Panc1 (cell line): ENCODE measurements at regions not wholly inside any gene's neighbourhood (a gene's known extent, or its start where the extent isn't known, plus 50 kb on each side); places are given as distances from the start of the nearest gene placed in this dataset.

Experiments used
- ATAC-seq: fragments of 200-7000 bp; cut with Tn5 transposase; 2 replicates; pipeline ENCODE4 v1.9.1; 2020; ENCODE audit warnings: mild to moderate bottlenecking, moderate library complexity
- BruUV-seq: library from RNA; stranded (reverse); fragments of 400-500 nt; replicated peaks from 2 replicates; lab custom pipeline; 2021; lab: Mats Ljungman, UMichigan
- CTCF ChIA-PET: fragments of 300-600 bp; sonication (Branson Sonifier 250); formaldehyde crosslinking; loops from one replicate; lab custom pipeline; 2022; ENCODE audit warnings: antibody characterized with exemption; lab: Charles Lee
- POLR2A ChIA-PET: fragments of 300-600 bp; sonication (Branson Sonifier 250); formaldehyde crosslinking; loops from one replicate; lab custom pipeline; 2022; ENCODE audit warnings: antibody characterized with exemption; lab: Charles Lee
- DNase-seq: peaks from one replicate; pipeline ENCODE4 v3.0.0-alpha.2; 2010; ENCODE audit warnings: low read depth, low spot score
- H3K27ac ChIP-seq: 2 replicates; pipeline ENCODE4 v1.5.1; 2011; ENCODE audit warnings: mild to moderate bottlenecking, low read length, inconsistent platforms
- H3K27me3 ChIP-seq: fragments of 200-500 bp; sonication (Bioruptor generic); 2 replicates; pipeline ENCODE4 v1.6.0; 2014; ENCODE audit warnings: low read length, inconsistent platforms; ENCODE audit not compliant: control insufficient read depth, insufficient read depth
- H3K36me3 ChIP-seq: fragments of 200-500 bp; sonication (Bioruptor generic); 2 replicates; pipeline ENCODE4 v1.5.1; 2014; ENCODE audit warnings: inconsistent platforms, mild to moderate bottlenecking, low read length, moderate library complexity; ENCODE audit not compliant: control insufficient read depth, insufficient read depth
- H3K4me1 ChIP-seq: 2 replicates; pipeline ENCODE4 v1.5.1; 2011; ENCODE audit warnings: inconsistent platforms, mild to moderate bottlenecking, low read length, moderate library complexity; ENCODE audit not compliant: control insufficient read depth, insufficient read depth
- H3K4me3 ChIP-seq, 2 experiments: 2 replicates each; pipeline ENCODE4 v1.5.1; 2011 to 2012; ENCODE audit warnings: low read depth in 2 of 2, low read length in 2 of 2, mild to moderate bottlenecking in 2 of 2, inconsistent platforms in 1 of 2, moderate library complexity in 1 of 2
- H3K9me3 ChIP-seq: fragments of 200-500 bp; sonication (Bioruptor generic); 2 replicates; pipeline ENCODE4 v1.5.1; 2014; ENCODE audit warnings: low read depth, mild to moderate bottlenecking, inconsistent platforms, low read length, moderate library complexity; ENCODE audit not compliant: control insufficient read depth, insufficient read depth
- POLR2AphosphoS5 ChIP-seq: IDR thresholded peaks from 2 replicates; pipeline ENCODE4 v1.6.1; 2012; ENCODE audit warnings: mild to moderate bottlenecking, low read depth, low read length, moderate library complexity
- SIN3A ChIP-seq: IDR thresholded peaks from 2 replicates; pipeline ENCODE4 v1.6.1; 2012; ENCODE audit warnings: low read depth, mild to moderate bottlenecking, low read length, moderate library complexity, borderline replicate concordance; ENCODE audit not compliant: insufficient read depth
- TCF7L2 ChIP-seq: IDR thresholded peaks from 2 replicates; pipeline ENCODE4 v1.6.1; 2011; ENCODE audit warnings: mild to moderate bottlenecking, low read depth, low read length, inconsistent platforms
- in situ Hi-C: cut with HindIII; loops from 2 replicates; pipeline ENCODE4 v1.10.0; 2016; ENCODE audit warnings: low sequenced_read_pairs, low pct_unique_long_range_greater_than_20kb
- intact Hi-C: fragments of 100-400 bp; cut with micrococcal nuclease; formaldehyde crosslinking; loops from one replicate; pipeline ENCODE4 v1.10.0; 2022; ENCODE audit not compliant: unreplicated experiment
- TF ChIP-seq, protein P1 (sequence below), 2 experiments: IDR thresholded peaks; 2 replicates each; pipeline ENCODE4 v1.6.1; 2011 to 2012; ENCODE audit warnings: low read depth in 2 of 2, control low read depth in 1 of 2, low read length in 1 of 2, mild to moderate bottlenecking in 1 of 2, moderate library complexity in 1 of 2; ENCODE audit not compliant: insufficient read depth in 1 of 2
- TF ChIP-seq, protein P2 (sequence below): fragments of 450-650 bp; IDR thresholded peaks from 2 replicates; pipeline ENCODE4 v1.5.1; 2017; ENCODE audit warnings: mild to moderate bottlenecking

DNA sequence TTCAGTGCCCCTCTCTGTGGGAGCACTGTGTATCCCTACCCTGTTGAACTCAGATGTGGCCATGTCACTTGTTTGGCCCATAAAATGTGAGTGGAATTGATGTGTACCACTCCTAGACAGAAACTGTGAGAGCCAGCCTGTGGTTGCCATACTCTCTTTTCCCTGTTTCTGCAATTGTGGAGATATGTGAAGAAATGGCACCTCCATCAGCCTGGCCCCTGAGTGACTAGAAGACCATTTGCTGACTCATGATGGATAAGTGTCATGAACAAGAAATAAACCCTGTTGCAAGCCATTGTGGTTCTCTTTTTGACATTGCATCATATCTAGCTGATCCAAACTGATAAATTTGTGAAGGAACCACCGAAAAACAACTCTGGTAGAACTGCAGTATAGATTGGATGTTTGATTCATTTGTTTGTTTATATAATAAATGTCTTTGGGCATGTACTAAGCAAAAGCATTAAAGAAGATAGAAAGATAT is 193.7 kb upstream of the FOXN2 start:
- DNase-seq, result no peak
- intact Hi-C loops, result no loop called here
- TF ChIP-seq SIN3A, result no peak
- TF ChIP-seq POLR2AphosphoS5, result no peak
- TF ChIP-seq, protein P1, sequence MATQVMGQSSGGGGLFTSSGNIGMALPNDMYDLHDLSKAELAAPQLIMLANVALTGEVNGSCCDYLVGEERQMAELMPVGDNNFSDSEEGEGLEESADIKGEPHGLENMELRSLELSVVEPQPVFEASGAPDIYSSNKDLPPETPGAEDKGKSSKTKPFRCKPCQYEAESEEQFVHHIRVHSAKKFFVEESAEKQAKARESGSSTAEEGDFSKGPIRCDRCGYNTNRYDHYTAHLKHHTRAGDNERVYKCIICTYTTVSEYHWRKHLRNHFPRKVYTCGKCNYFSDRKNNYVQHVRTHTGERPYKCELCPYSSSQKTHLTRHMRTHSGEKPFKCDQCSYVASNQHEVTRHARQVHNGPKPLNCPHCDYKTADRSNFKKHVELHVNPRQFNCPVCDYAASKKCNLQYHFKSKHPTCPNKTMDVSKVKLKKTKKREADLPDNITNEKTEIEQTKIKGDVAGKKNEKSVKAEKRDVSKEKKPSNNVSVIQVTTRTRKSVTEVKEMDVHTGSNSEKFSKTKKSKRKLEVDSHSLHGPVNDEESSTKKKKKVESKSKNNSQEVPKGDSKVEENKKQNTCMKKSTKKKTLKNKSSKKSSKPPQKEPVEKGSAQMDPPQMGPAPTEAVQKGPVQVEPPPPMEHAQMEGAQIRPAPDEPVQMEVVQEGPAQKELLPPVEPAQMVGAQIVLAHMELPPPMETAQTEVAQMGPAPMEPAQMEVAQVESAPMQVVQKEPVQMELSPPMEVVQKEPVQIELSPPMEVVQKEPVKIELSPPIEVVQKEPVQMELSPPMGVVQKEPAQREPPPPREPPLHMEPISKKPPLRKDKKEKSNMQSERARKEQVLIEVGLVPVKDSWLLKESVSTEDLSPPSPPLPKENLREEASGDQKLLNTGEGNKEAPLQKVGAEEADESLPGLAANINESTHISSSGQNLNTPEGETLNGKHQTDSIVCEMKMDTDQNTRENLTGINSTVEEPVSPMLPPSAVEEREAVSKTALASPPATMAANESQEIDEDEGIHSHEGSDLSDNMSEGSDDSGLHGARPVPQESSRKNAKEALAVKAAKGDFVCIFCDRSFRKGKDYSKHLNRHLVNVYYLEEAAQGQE (IDR thresholded peaks at IDR 0.05; ENCODE audit: insufficient read depth in 1 of 2, low read depth in 2 of 2, low read length in 1 of 2), result no peak
- no peak for TF ChIP-seq TCF7L2
- TF ChIP-seq, protein P2, sequence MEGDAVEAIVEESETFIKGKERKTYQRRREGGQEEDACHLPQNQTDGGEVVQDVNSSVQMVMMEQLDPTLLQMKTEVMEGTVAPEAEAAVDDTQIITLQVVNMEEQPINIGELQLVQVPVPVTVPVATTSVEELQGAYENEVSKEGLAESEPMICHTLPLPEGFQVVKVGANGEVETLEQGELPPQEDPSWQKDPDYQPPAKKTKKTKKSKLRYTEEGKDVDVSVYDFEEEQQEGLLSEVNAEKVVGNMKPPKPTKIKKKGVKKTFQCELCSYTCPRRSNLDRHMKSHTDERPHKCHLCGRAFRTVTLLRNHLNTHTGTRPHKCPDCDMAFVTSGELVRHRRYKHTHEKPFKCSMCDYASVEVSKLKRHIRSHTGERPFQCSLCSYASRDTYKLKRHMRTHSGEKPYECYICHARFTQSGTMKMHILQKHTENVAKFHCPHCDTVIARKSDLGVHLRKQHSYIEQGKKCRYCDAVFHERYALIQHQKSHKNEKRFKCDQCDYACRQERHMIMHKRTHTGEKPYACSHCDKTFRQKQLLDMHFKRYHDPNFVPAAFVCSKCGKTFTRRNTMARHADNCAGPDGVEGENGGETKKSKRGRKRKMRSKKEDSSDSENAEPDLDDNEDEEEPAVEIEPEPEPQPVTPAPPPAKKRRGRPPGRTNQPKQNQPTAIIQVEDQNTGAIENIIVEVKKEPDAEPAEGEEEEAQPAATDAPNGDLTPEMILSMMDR, result no peak
- H3K36me3 ChIP-seq, result no peaks in the 10 kb centered on the region
- no peak overlapping the region for H3K4me3 ChIP-seq
- POLR2A ChIA-PET, result no interaction called here
- H3K4me1 ChIP-seq, result no peaks in the 10 kb centered on the region
- no peaks in the 10 kb centered on the region for H3K27me3 ChIP-seq
- BruUV-seq, result no TSS peak
- no peaks in the 10 kb centered on the region for H3K9me3 ChIP-seq
- CTCF ChIA-PET, result no interaction called here
- no peak for ATAC-seq
- in situ Hi-C loops, result no loop called here
- H3K27ac ChIP-seq, result no peak overlapping the region

DNA sequence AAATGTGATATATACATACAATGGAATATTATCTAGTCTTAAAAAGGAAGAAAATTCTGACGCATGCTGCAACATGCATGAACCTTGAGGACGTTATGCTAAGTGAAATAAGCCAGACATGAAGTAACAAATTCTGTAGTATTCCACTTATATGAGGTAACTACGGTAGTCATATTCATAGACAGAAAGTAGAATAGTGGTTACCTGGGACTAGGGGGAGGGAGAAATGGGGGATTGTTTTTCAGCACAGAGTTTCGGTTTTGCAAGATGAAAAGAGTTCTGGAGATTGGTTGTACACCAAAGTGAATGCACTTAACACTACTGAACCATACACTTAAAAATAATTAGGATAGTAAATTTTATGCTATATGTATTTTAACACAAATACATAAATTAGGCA is 192.3 kb upstream of the FOXN2 start:
- no peak overlapping the region for H3K4me3 ChIP-seq
- 0 out of 2 replicates have a peak, but pooled peaks cover 3% of the 10 kb centered on the region for H3K27me3 ChIP-seq
- H3K36me3 ChIP-seq, result no peaks in the 10 kb centered on the region
- no TSS peak for BruUV-seq
- ATAC-seq (no peak), DNase-seq (no peak)
- POLR2A ChIA-PET, result no interaction called here
- CTCF ChIA-PET, result no interaction called here
- no peaks in the 10 kb centered on the region for H3K4me1 ChIP-seq
- intact Hi-C loops, result no loop called here
- TF ChIP-seq, protein P1 (IDR thresholded peaks at IDR 0.05; ENCODE audit: insufficient read depth in 1 of 2, low read depth in 2 of 2, low read length in 1 of 2), result no peak
- TF ChIP-seq SIN3A (no peak), TCF7L2 (no peak), POLR2AphosphoS5 (no peak)
- TF ChIP-seq, protein P2, result no peak
- no peak overlapping the region for H3K27ac ChIP-seq
- H3K9me3 ChIP-seq, result no peaks in the 10 kb centered on the region
- in situ Hi-C loops, result no loop called here
